ENCODE measurements at regions not wholly inside any gene's neighbourhood (a gene's known extent, or its start where the extent isn't known, plus 50 kb on each side); places are given as distances from the start of the nearest gene placed in this dataset.

DNA sequence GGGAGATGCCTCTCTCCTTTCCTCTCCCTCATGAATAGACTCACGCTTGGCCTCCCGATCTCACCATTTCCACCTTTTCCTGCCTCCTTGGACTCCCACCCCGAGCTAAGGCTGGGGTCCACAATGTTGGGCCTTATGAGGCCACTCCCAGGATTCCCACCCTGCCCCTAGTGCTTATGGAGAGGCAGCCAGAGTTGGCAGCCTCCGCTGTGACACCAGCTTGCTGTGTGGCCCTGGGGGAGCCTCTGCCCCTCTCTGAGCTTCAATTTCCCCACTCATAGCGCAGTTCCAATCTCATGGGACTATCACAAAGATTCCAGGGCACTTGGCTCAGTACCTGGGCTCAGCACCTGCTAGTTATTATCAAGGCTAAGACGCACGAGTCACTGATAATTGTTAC is 118.7 kb upstream of the WNT4 start:
- TF ChIP-seq, protein P1, sequence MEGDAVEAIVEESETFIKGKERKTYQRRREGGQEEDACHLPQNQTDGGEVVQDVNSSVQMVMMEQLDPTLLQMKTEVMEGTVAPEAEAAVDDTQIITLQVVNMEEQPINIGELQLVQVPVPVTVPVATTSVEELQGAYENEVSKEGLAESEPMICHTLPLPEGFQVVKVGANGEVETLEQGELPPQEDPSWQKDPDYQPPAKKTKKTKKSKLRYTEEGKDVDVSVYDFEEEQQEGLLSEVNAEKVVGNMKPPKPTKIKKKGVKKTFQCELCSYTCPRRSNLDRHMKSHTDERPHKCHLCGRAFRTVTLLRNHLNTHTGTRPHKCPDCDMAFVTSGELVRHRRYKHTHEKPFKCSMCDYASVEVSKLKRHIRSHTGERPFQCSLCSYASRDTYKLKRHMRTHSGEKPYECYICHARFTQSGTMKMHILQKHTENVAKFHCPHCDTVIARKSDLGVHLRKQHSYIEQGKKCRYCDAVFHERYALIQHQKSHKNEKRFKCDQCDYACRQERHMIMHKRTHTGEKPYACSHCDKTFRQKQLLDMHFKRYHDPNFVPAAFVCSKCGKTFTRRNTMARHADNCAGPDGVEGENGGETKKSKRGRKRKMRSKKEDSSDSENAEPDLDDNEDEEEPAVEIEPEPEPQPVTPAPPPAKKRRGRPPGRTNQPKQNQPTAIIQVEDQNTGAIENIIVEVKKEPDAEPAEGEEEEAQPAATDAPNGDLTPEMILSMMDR (IDR thresholded peaks at IDR 0.05; ENCODE audit: low read depth, low read length, poor library complexity, severe bottlenecking), result no peak
- TF ChIP-seq EZH2phosphoT487 (IDR thresholded peaks at IDR 0.05; ENCODE audit: borderline replicate concordance, low read length), result no peak
